HL-60 (cell line): ENCODE measurements at regions not wholly inside any gene's neighbourhood (a gene's known extent, or its start where the extent isn't known, plus 50 kb on each side); places are given as distances from the start of the nearest gene placed in this dataset.

Source experiments
- DNase-seq, 2 experiments: peaks; one replicate each; pipeline ENCODE4 v3.0.0-alpha.2; 2010 to 2020; ENCODE audit warnings: low read depth in 1 of 2, low spot score in 1 of 2
- H3K27ac ChIP-seq: fragments of 250-450 bp; sonication (Bioruptor Pico); replicated peaks from 2 replicates; pipeline ENCODE4 v1.5.1; 2020; ENCODE audit warnings: mild to moderate bottlenecking, moderate library complexity
- H3K27me3 ChIP-seq: fragments of 250-450 bp; sonication (Bioruptor Pico); 2 replicates; pipeline ENCODE4 v1.5.1; 2021; ENCODE audit warnings: mild to moderate bottlenecking, moderate library complexity; ENCODE audit not compliant: insufficient read depth, poor library complexity, severe bottlenecking
- H3K4me3 ChIP-seq: replicated peaks from 2 replicates; pipeline ENCODE4 v1.5.1; 2011; ENCODE audit warnings: mild to moderate bottlenecking, control low read depth, low read length; ENCODE audit not compliant: insufficient read depth
- GABPA ChIP-seq: IDR thresholded peaks from 2 replicates; pipeline ENCODE4 v1.6.1; 2012; ENCODE audit warnings: low read depth
- POLR2AphosphoS5 ChIP-seq: IDR thresholded peaks from 2 replicates; pipeline ENCODE4 v1.6.1; 2012; ENCODE audit warnings: low read depth
- REST ChIP-seq: IDR thresholded peaks from 2 replicates; pipeline ENCODE4 v1.6.1; 2012; ENCODE audit warnings: low read depth; ENCODE audit not compliant: insufficient replicate concordance
- SPI1 ChIP-seq: IDR thresholded peaks from 2 replicates; pipeline ENCODE4 v1.6.1; 2012; ENCODE audit warnings: low read depth, mild to moderate bottlenecking, borderline replicate concordance
- TF ChIP-seq, protein P1 (sequence below): IDR thresholded peaks from one replicate; pipeline ENCODE4 v1.5.1; 2011; ENCODE audit warnings: low read length, control low read depth, inconsistent platforms; ENCODE audit not compliant: insufficient read depth

GRCh38 chr18:25810736-25811135 lies 279.7 kb downstream of the SS18 start:
- DNase-seq, result no peak
- no peak overlapping the region for H3K4me3 ChIP-seq
- no peak overlapping the region for H3K27ac ChIP-seq
- H3K27me3 ChIP-seq, result no peaks in the 10 kb centered on the region
- TF ChIP-seq, protein P1, sequence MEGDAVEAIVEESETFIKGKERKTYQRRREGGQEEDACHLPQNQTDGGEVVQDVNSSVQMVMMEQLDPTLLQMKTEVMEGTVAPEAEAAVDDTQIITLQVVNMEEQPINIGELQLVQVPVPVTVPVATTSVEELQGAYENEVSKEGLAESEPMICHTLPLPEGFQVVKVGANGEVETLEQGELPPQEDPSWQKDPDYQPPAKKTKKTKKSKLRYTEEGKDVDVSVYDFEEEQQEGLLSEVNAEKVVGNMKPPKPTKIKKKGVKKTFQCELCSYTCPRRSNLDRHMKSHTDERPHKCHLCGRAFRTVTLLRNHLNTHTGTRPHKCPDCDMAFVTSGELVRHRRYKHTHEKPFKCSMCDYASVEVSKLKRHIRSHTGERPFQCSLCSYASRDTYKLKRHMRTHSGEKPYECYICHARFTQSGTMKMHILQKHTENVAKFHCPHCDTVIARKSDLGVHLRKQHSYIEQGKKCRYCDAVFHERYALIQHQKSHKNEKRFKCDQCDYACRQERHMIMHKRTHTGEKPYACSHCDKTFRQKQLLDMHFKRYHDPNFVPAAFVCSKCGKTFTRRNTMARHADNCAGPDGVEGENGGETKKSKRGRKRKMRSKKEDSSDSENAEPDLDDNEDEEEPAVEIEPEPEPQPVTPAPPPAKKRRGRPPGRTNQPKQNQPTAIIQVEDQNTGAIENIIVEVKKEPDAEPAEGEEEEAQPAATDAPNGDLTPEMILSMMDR, result no peak
- TF ChIP-seq SPI1 (no peak), GABPA (no peak), POLR2AphosphoS5 (no peak), REST (no peak)

GRCh38 chr18:25805939-25806338 lies 284.5 kb downstream of the SS18 start:
- no peaks in the 10 kb centered on the region for H3K27me3 ChIP-seq
- no peak for TF ChIP-seq POLR2AphosphoS5
- no peak for TF ChIP-seq SPI1
- no peak for TF ChIP-seq GABPA
- TF ChIP-seq REST, result no peak
- TF ChIP-seq, protein P1, result no peak
- no peak overlapping the region for H3K27ac ChIP-seq
- H3K4me3 ChIP-seq, result no peak overlapping the region
- DNase-seq, result no peak

DNA sequence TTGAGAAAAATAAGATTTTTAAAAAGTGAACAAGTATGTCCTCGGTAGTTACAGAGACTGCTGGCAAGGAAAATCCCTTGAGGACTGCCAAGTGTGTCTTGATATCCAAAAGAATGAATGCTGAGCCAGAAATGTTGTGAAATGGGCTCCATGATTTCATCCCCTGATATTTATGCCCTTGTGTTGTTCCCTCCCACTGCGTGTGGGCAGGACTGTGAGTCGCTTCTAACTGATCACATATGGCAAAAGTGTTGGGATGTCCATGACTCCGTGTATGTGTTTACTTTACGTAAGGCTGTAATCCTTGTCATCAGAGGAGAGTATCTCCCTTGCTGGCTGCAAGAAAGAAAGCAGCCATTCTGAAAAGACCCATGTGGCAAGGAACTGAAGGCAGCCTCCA lies 285.1 kb downstream of the SS18 start:
- no peak for TF ChIP-seq GABPA
- no peak for TF ChIP-seq SPI1
- TF ChIP-seq, protein P1, result no peak
- no peak for TF ChIP-seq REST
- no peak for TF ChIP-seq POLR2AphosphoS5
- no peak for DNase-seq
- Histone ChIP-seq H3K27ac (no peak overlapping the region), H3K27me3 (no peaks in the 10 kb centered on the region), H3K4me3 (no peak overlapping the region)
